ENCODE measurements at regions not wholly inside any gene's neighbourhood (a gene's known extent, or its start where the extent isn't known, plus 50 kb on each side); places are given as distances from the start of the nearest gene placed in this dataset.

DNA sequence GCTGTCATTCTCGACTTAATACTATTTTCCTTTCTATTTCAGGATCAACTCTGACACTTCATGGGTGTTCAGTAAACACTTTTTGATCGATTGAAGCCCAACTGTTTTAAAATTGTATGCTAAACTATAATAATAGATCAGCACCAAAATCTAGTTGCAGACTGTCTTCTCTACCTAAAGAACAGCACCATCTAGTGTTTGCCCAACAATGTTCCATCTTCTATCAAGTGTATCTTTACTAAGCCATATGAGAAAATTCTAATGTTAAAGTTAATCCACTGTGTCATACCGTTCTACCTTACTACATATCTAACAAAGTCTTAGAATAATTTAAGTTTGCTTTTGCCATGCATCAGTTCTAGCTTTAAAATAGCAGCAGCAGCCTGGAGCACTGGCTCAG is 113.0 kb upstream of the PRDX4 start:
- intact Hi-C loops (cut with micrococcal nuclease; ENCODE audit: unreplicated experiment) (loop anchor here (2.0 kb wide), 1 partner anchor 546 kb away; no protein-coding TSS in a partner anchor), in situ Hi-C loops (cut with HindIII; ENCODE audit: extremely low pct_ligation_motif_present, low pct_unique_long_range_greater_than_20kb) (no loop called here)
- CTCF ChIA-PET (ENCODE audit: low intra/inter-chr PET ratio, low total read pairs), result interaction anchor here (2.1 kb wide), 1 partner anchor 546 kb away, joined by 7 read pairs; no protein-coding TSS in a partner anchor
- FAIRE-seq (peak; percentile 58), DNase-seq (ENCODE audit: low spot score) (peak; percentile 6), ATAC-seq (0 out of 3 replicates have a peak, but pooled peaks have one; percentile 30)
- 0% methylated on average over 3 of the region's 3 CpGs for WGBS (ENCODE audit: low lambda C conversion rate)
- Histone ChIP-seq H2AFZ (ENCODE audit: low read length) (no peak overlapping the region), H3K79me2 (ENCODE audit: insufficient read depth, low read length) (no peaks in the 10 kb centered on the region), H3K4me2 (ENCODE audit: low read depth, low read length) (no peak overlapping the region), H3K4me1 (ENCODE audit: insufficient read depth, low read length) (no peaks in the 10 kb centered on the region), H3K27ac (ENCODE audit: extremely low read length, insufficient read depth, low read length) (no peak overlapping the region), H3K27me3 (ENCODE audit: control insufficient read depth in 1 of 2, insufficient read depth in 2 of 2, low read length in 2 of 2) (no peaks in the 10 kb centered on the region), H3K9me3 (ENCODE audit: low read length) (no peaks in the 10 kb centered on the region), H3K36me3 (replicated peaks in 1 of 2; ENCODE audit: control insufficient read depth in 1 of 2, insufficient read depth in 2 of 2, low read length in 2 of 2) (no peaks in the 10 kb centered on the region), H3K4me3 (replicated peaks in 1 of 3; ENCODE audit: insufficient read depth in 1 of 3, low read depth in 2 of 3, low read length in 3 of 3) (no peak overlapping the region), H3K9ac (ENCODE audit: insufficient read depth, low read depth, low read length) (no peak overlapping the region), H4K20me1 (ENCODE audit: insufficient read depth, low read length) (no peaks in the 10 kb centered on the region)
- TF ChIP-seq STAG1 (CRISPR knock-in tag; IDR thresholded peaks at IDR 0.05), result peak; percentile 51
- TF ChIP-seq NFKBIZ (CRISPR knock-in tag; IDR thresholded peaks at IDR 0.05), result no peak
- TF ChIP-seq PRMT3 (CRISPR knock-in tag; IDR thresholded peaks at IDR 0.05; ENCODE audit: borderline replicate concordance, low read depth), result no peak
- TF ChIP-seq, protein P1, sequence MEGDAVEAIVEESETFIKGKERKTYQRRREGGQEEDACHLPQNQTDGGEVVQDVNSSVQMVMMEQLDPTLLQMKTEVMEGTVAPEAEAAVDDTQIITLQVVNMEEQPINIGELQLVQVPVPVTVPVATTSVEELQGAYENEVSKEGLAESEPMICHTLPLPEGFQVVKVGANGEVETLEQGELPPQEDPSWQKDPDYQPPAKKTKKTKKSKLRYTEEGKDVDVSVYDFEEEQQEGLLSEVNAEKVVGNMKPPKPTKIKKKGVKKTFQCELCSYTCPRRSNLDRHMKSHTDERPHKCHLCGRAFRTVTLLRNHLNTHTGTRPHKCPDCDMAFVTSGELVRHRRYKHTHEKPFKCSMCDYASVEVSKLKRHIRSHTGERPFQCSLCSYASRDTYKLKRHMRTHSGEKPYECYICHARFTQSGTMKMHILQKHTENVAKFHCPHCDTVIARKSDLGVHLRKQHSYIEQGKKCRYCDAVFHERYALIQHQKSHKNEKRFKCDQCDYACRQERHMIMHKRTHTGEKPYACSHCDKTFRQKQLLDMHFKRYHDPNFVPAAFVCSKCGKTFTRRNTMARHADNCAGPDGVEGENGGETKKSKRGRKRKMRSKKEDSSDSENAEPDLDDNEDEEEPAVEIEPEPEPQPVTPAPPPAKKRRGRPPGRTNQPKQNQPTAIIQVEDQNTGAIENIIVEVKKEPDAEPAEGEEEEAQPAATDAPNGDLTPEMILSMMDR (CRISPR knock-in tag; IDR thresholded peaks at IDR 0.05), result peak; percentile 59
- BruUV-seq (replicated peaks), result no TSS peak
- POLR2A ChIA-PET, result no interaction called here

DNA sequence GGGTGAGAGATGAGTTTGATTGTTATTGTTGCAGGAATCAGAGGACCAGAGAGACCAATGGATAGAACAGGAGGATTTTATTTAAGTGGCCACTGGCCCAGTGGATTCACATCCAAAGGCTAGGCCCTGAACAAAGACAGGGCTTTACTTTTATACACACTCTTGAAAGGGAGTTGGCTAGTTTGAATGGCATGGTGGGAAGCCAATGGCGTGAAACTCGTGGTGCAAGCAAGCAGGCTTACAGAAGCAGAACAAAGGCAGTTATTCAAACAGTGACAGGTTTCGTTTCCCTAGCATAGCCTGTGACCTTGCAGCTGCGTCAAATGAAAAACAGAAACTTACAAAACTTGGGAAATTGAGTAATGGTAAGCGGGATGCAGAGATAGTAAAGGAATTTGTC is 110.2 kb upstream of the PRDX4 start:
- no peaks in the 10 kb centered on the region for H3K4me1 ChIP-seq (ENCODE audit: insufficient read depth, low read length)
- H3K9ac ChIP-seq (ENCODE audit: insufficient read depth, low read depth, low read length), result no peak overlapping the region
- H3K4me2 ChIP-seq (ENCODE audit: low read depth, low read length), result no peak overlapping the region
- no peaks in the 10 kb centered on the region for H3K36me3 ChIP-seq (replicated peaks in 1 of 2; ENCODE audit: control insufficient read depth in 1 of 2, insufficient read depth in 2 of 2, low read length in 2 of 2)
- H3K4me3 ChIP-seq (replicated peaks in 1 of 3; ENCODE audit: insufficient read depth in 1 of 3, low read depth in 2 of 3, low read length in 3 of 3), result no peak overlapping the region
- DNase-seq (ENCODE audit: low spot score) (peak; percentile 53), FAIRE-seq (no peak), ATAC-seq (peak; percentile 57)
- CTCF ChIA-PET (ENCODE audit: low intra/inter-chr PET ratio, low total read pairs), result no interaction called here
- no peaks in the 10 kb centered on the region for H4K20me1 ChIP-seq (ENCODE audit: insufficient read depth, low read length)
- no peaks in the 10 kb centered on the region for H3K9me3 ChIP-seq (ENCODE audit: low read length)
- in situ Hi-C loops (cut with HindIII; ENCODE audit: extremely low pct_ligation_motif_present, low pct_unique_long_range_greater_than_20kb), result no loop called here
- BruUV-seq (replicated peaks), result no TSS peak
- intact Hi-C loops (cut with micrococcal nuclease; ENCODE audit: unreplicated experiment), result no loop called here
- POLR2A ChIA-PET, result no interaction called here
- H2AFZ ChIP-seq (ENCODE audit: low read length), result no peak overlapping the region
- H3K27me3 ChIP-seq (ENCODE audit: control insufficient read depth in 1 of 2, insufficient read depth in 2 of 2, low read length in 2 of 2), result no peaks in the 10 kb centered on the region
- no peaks in the 10 kb centered on the region for H3K79me2 ChIP-seq (ENCODE audit: insufficient read depth, low read length)
- H3K27ac ChIP-seq (ENCODE audit: extremely low read length, insufficient read depth, low read length), result no peak overlapping the region
- 0% methylated on average over 5 of the region's 5 CpGs for WGBS (ENCODE audit: low lambda C conversion rate)
- TF ChIP-seq ZSCAN22 (CRISPR knock-in tag; IDR thresholded peaks at IDR 0.05) (no peak), ZNF143 (CRISPR knock-in tag; IDR thresholded peaks at IDR 0.05) (no peak), NFYC (CRISPR knock-in tag; IDR thresholded peaks at IDR 0.05) (0 out of 2 replicates have a peak, but pooled peaks have one; percentile 30), JUN (CRISPR knock-in tag; IDR thresholded peaks at IDR 0.05) (no peak), ZNF841 (CRISPR knock-in tag; IDR thresholded peaks at IDR 0.05; ENCODE audit: borderline replicate concordance) (no peak), SOX6 (IDR thresholded peaks at IDR 0.05) (no peak), SOX6 (CRISPR knock-in tag; IDR thresholded peaks at IDR 0.05) (peak; percentile 23; the same call in 1 of the 2 replicates), NFYB (CRISPR knock-in tag; IDR thresholded peaks at IDR 0.05) (0 out of 2 replicates have a peak, but pooled peaks have one; percentile 34)
- TF ChIP-seq, protein P2, sequence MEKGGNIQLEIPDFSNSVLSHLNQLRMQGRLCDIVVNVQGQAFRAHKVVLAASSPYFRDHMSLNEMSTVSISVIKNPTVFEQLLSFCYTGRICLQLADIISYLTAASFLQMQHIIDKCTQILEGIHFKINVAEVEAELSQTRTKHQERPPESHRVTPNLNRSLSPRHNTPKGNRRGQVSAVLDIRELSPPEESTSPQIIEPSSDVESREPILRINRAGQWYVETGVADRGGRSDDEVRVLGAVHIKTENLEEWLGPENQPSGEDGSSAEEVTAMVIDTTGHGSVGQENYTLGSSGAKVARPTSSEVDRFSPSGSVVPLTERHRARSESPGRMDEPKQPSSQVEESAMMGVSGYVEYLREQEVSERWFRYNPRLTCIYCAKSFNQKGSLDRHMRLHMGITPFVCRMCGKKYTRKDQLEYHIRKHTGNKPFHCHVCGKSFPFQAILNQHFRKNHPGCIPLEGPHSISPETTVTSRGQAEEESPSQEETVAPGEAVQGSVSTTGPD (CRISPR knock-in tag; IDR thresholded peaks at IDR 0.05), result no peak

Data from HepG2 (cell line).